ENCODE measurements at regions not wholly inside any gene's neighbourhood (a gene's known extent, or its start where the extent isn't known, plus 50 kb on each side); places are given as distances from the start of the nearest gene placed in this dataset.

DNA sequence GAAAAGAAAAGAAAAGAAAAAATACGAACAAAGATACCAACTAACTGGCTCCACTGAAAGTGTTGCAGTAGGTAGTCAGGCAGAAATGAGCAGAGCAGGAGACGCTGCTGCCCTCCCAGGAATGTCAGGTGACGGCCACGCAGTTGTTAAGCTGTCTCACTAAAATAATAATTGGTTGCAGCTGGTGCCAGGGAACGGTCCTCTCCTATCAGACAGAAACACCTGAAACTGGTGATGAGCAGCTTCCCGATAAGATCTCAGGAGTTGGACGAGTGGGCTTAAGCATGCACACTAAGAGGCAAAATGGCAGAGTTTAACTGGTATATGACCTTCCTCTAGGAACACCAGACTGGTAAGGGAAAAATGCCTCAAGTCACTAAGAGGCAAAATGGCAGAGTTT lies 611.1 kb downstream of the ZEB2 start:
- H3K9me3 Mint-ChIP-seq, result no peaks in the 10 kb centered on the region
- H3K36me3 Mint-ChIP-seq (ENCODE audit: insufficient read depth), result no peaks in the 10 kb centered on the region
- DNase-seq (ENCODE audit: low spot score in 2 of 2) (no peak), ATAC-seq (replicated peaks; ENCODE audit: extremely low read depth, poor library complexity, severe bottlenecking) (no peak)
- no peaks in the 10 kb centered on the region for H3K27me3 Mint-ChIP-seq
- no peak overlapping the region for H3K27ac Mint-ChIP-seq (ENCODE audit: low read depth)
- no peak overlapping the region for H3K4me3 Mint-ChIP-seq
- H3K4me1 Mint-ChIP-seq, result no peaks in the 10 kb centered on the region

DNA sequence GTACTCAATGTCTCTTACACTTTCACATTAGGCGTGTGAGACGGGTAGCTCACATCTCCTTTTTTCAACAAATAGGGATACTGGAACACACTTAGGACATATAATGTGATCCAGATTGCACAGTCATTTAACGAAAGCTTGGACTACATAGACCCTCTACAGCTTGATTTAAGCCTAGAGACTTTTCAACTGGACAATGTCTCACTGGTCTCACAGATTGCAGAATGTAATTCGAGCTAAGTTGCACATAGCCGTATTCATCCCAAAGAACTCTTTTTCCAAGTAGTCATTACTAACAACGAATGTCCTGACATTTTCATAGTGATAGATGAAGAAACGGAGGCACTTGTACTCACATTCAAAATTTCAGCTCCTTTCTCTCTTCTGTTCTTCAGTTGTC lies 612.1 kb downstream of the ZEB2 start:
- DNase-seq (ENCODE audit: low spot score in 2 of 2) (no peak), ATAC-seq (replicated peaks; ENCODE audit: extremely low read depth, poor library complexity, severe bottlenecking) (no peak)
- no peak overlapping the region for H3K27ac Mint-ChIP-seq (ENCODE audit: low read depth)
- no peaks in the 10 kb centered on the region for H3K4me1 Mint-ChIP-seq
- no peaks in the 10 kb centered on the region for H3K27me3 Mint-ChIP-seq
- H3K9me3 Mint-ChIP-seq, result no peaks in the 10 kb centered on the region
- no peaks in the 10 kb centered on the region for H3K36me3 Mint-ChIP-seq (ENCODE audit: insufficient read depth)
- no peak overlapping the region for H3K4me3 Mint-ChIP-seq

DNA sequence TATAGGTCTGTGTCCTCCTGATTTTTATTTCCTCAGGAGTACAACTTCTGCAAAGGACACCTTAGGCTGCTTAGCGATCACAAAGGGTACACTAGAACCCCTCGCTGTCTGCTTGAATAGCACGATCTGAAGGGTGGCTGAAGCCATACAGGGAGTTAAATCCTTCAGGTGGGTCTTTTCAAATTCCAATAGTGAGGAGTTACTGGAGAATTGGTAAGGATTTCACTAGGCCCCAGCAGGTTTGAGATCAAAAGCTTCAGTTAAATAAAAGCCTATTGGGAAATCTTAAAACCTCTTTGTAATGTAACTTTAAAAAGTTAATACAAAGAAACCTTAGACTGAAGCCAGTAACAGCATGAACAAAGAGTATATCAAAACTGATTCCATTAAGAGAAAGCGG lies 613.1 kb downstream of the ZEB2 start:
- H3K9me3 Mint-ChIP-seq, result no peaks in the 10 kb centered on the region
- no peaks in the 10 kb centered on the region for H3K27me3 Mint-ChIP-seq
- ATAC-seq (replicated peaks; ENCODE audit: extremely low read depth, poor library complexity, severe bottlenecking) (no peak), DNase-seq (ENCODE audit: low spot score in 2 of 2) (no peak)
- no peaks in the 10 kb centered on the region for H3K36me3 Mint-ChIP-seq (ENCODE audit: insufficient read depth)
- no peak overlapping the region for H3K4me3 Mint-ChIP-seq
- no peaks in the 10 kb centered on the region for H3K4me1 Mint-ChIP-seq
- no peak overlapping the region for H3K27ac Mint-ChIP-seq (ENCODE audit: low read depth)

DNA sequence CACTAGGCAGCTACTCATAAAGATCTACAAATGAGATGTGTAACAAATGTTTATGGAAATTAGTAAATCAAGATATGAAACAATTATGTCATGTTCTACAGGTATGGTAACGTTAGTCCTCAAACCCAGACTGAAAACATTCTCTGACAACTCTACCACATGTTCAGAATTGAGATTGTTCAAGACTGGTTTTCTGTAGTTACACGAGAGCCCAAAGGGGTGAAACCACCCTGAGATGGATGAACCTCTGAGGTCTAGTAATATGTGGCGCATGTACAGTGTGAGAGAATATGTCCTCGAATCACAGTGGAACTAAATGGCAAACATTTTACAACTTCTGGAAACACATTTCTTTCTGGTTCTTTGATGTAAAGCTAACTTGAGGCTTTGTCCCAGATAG lies 614.3 kb downstream of the ZEB2 start:
- H3K4me3 Mint-ChIP-seq, result no peak overlapping the region
- H3K27ac Mint-ChIP-seq (ENCODE audit: low read depth), result no peak overlapping the region
- no peaks in the 10 kb centered on the region for H3K27me3 Mint-ChIP-seq
- H3K4me1 Mint-ChIP-seq, result no peaks in the 10 kb centered on the region
- no peaks in the 10 kb centered on the region for H3K9me3 Mint-ChIP-seq
- ATAC-seq (replicated peaks; ENCODE audit: extremely low read depth, poor library complexity, severe bottlenecking), result no peak
- no peaks in the 10 kb centered on the region for H3K36me3 Mint-ChIP-seq (ENCODE audit: insufficient read depth)
- no peak for DNase-seq (ENCODE audit: low spot score in 2 of 2)

DNA sequence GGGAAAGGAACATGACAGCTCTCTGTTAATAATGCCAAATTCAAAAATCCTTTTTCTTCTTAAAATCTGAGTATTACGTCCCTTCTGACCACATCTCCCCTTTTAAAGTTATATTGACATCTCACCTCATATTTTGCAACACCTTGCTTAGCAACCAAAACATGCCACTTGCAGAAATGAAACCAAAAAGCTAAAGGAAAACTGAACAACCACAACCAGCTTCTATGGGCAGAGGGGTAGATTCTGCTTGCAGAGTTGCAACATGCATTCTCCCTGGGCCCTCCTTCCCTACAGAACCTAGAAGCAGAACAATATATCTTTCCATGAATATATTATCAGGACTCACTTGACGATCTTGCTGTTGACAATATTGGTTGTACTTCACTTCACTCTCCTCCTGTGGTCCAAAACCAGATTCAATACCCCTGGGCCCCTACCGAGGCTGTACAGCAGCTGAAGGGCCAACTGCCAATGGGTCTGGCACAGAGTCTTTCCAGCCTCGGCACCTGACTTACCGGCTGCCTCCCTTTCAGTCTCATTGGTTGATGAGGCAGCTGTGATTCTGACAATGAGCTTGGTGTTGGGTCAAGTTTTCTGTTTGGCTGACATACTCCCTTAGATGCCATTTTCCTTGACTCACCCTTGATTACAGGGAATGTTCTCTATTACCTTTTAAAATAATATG lies 616.6 kb downstream of the ZEB2 start:
- no peak for DNase-seq (ENCODE audit: low spot score in 2 of 2)
- Mint-ChIP-seq H3K36me3 (ENCODE audit: insufficient read depth) (no peaks in the 10 kb centered on the region), H3K27me3 (no peaks in the 10 kb centered on the region), H3K4me3 (no peak overlapping the region), H3K4me1 (no peaks in the 10 kb centered on the region), H3K27ac (ENCODE audit: low read depth) (no peak overlapping the region), H3K9me3 (no peaks in the 10 kb centered on the region)
- ATAC-seq (replicated peaks; ENCODE audit: extremely low read depth, poor library complexity, severe bottlenecking), result no peak

DNA sequence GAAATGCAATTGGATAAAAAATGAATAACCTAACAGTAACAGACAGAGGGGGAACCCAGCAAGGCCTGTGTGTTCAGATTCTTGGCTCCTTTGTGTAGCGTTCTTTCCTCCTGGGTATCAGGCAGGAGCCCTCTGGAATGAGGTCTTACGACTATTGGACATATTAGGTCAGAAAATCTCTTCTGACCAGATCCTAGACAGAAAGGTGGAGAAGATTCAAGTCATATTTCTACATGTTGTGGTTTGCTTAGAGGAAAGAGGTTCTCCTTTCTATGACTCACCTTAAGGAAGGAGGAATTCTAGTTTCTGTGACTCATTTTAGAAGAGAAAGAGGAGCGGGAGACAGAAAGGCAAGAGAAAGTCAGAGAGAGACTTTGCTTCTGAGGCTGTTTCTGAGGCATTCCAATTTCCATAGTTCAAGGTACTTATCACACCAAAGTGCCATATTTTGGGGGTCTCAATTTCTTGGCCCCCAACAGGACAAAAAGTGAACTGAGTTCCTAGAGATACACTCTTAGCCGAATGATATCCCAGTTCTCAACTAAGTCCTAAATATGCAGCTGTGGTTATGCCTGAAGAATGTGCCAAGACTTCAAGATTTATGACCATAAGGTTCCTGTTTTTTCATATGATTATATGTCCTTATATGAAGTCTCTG lies 618.6 kb downstream of the ZEB2 start:
- Mint-ChIP-seq H3K4me3 (no peak overlapping the region), H3K27ac (ENCODE audit: low read depth) (no peak overlapping the region), H3K9me3 (no peaks in the 10 kb centered on the region), H3K4me1 (no peaks in the 10 kb centered on the region), H3K27me3 (no peaks in the 10 kb centered on the region), H3K36me3 (ENCODE audit: insufficient read depth) (peaks cover 2% of the 10 kb centered on the region)
- DNase-seq (ENCODE audit: low spot score in 2 of 2), result no peak
- ATAC-seq (replicated peaks; ENCODE audit: extremely low read depth, poor library complexity, severe bottlenecking), result no peak

DNA sequence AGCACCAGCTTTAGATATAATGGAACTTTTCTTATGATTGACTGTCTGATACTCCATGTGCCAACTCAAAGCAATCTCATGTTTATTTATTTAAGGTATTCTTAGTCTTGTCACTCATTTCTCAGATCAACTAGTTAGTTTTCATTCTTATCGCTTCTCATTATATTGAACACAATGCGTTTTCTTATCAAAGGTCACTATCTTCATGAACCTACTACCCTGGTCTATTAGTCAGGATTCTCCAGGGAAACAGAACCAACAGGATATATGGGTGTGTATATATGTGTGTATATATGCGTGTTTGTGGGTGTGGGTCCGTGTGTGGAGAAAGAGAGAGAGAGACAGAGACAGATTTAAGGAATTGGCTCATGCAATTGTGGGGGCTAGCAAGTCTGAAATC lies 619.9 kb downstream of the ZEB2 start:
- peaks cover 2% of the 10 kb centered on the region for H3K36me3 Mint-ChIP-seq (ENCODE audit: insufficient read depth)
- peaks cover 4% of the 10 kb centered on the region for H3K27me3 Mint-ChIP-seq
- ATAC-seq (replicated peaks; ENCODE audit: extremely low read depth, poor library complexity, severe bottlenecking) (no peak), DNase-seq (ENCODE audit: low spot score in 2 of 2) (no peak)
- H3K4me1 Mint-ChIP-seq, result no peaks in the 10 kb centered on the region
- no peak overlapping the region for H3K4me3 Mint-ChIP-seq
- H3K27ac Mint-ChIP-seq (ENCODE audit: low read depth), result no peak overlapping the region
- no peaks in the 10 kb centered on the region for H3K9me3 Mint-ChIP-seq

DNA sequence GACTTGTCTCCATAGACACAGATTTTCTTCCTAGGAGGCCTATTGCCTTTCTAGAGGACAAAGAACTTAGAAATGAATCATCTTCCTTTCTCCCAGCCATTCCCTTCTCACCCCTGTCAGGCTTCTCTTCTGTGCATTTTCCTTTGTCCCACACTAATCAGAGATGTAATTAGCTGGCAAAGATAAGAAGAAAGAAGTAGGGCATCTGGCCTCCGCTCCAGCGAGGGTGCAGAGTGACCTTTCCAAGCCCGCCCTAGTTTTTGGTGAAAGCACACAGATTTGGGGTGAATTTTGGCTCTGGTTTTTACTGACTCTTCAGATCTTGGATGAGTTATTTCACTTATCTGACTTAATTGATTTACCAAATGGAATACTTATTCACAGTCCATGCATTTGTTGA lies 626.5 kb downstream of the ZEB2 start:
- no peak for ATAC-seq (replicated peaks; ENCODE audit: extremely low read depth, poor library complexity, severe bottlenecking)
- H3K36me3 Mint-ChIP-seq (ENCODE audit: insufficient read depth), result peaks cover 2% of the 10 kb centered on the region
- H3K4me3 Mint-ChIP-seq, result no peak overlapping the region
- H3K27ac Mint-ChIP-seq (ENCODE audit: low read depth), result no peak overlapping the region
- no peaks in the 10 kb centered on the region for H3K4me1 Mint-ChIP-seq
- no peak for DNase-seq (ENCODE audit: low spot score in 2 of 2)
- peaks cover 21% of the 10 kb centered on the region for H3K27me3 Mint-ChIP-seq
- no peaks in the 10 kb centered on the region for H3K9me3 Mint-ChIP-seq

DNA sequence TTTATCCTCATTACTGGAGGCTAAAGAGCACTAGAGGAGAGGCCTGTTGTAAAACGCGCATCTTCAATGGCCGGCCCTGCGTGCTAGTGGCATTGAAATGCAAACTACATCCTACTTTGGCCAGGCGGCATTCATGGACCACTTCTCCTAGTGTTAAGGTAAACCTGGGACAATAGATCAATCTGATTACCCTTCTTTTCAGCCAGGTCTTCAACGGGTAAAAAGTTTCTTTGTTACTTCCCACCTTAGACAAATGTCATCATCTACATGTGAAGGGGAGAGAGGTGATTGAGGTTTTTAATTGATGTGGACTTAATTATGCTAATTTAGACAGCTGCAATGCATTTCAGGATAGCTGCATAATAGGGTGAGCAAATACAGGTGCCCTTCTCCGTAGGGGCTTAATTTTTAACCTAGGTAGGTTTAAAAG lies 628.0 kb downstream of the ZEB2 start:
- no peak for DNase-seq (ENCODE audit: low spot score in 2 of 2)
- Mint-ChIP-seq H3K27ac (ENCODE audit: low read depth) (no peak overlapping the region), H3K4me1 (no peaks in the 10 kb centered on the region), H3K27me3 (peaks cover 21% of the 10 kb centered on the region), H3K4me3 (no peak overlapping the region), H3K9me3 (no peaks in the 10 kb centered on the region), H3K36me3 (ENCODE audit: insufficient read depth) (no peaks in the 10 kb centered on the region)
- ATAC-seq (replicated peaks; ENCODE audit: extremely low read depth, poor library complexity, severe bottlenecking), result no peak

DNA sequence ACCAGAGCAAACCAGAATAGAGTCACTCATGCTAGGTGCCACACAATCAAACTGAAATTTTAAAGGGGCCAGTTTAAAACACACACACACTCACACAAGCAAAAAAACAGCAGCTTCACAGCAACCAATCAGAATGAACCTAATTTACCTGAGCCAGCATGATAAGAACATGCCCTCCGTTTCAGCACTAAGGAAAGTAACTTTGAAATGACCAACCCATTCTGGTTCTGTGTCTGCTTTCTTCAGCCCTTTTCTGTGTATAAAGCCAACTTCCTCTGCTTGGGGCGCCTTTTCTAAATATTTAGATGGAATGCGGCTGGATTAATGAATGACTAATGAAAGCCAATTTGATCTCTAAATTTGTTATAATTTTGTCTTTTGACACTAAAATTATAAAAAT lies 629.1 kb downstream of the ZEB2 start:
- no peaks in the 10 kb centered on the region for H3K9me3 Mint-ChIP-seq
- no peak overlapping the region for H3K4me3 Mint-ChIP-seq
- DNase-seq (ENCODE audit: low spot score in 2 of 2) (no peak), ATAC-seq (replicated peaks; ENCODE audit: extremely low read depth, poor library complexity, severe bottlenecking) (no peak)
- peaks cover 21% of the 10 kb centered on the region for H3K27me3 Mint-ChIP-seq
- H3K36me3 Mint-ChIP-seq (ENCODE audit: insufficient read depth), result no peaks in the 10 kb centered on the region
- H3K4me1 Mint-ChIP-seq, result no peaks in the 10 kb centered on the region
- no peak overlapping the region for H3K27ac Mint-ChIP-seq (ENCODE audit: low read depth)

DNA sequence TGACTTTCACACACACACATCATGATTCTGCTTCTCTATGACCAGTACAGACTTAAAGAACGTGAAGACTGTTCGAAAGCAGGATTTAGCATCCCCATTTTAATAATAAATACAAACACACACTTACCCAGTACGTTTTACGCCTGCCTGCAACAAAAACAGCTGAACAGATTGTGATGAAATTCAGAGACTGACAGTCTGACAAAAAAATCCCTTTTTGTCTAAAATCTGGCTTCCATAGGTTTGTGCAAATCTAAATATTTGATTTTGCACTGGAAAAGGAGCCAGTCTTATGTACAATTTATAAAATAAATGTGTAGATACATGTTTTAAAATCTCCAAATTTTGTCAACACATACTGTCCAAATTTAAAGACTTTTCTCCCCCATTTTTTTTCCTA lies 630.7 kb downstream of the ZEB2 start:
- no peaks in the 10 kb centered on the region for H3K4me1 Mint-ChIP-seq
- H3K27ac Mint-ChIP-seq (ENCODE audit: low read depth), result no peak overlapping the region
- H3K27me3 Mint-ChIP-seq, result peaks cover 10% of the 10 kb centered on the region
- ATAC-seq (replicated peaks; ENCODE audit: extremely low read depth, poor library complexity, severe bottlenecking) (no peak), DNase-seq (ENCODE audit: low spot score in 2 of 2) (no peak)
- H3K4me3 Mint-ChIP-seq, result no peak overlapping the region
- no peaks in the 10 kb centered on the region for H3K9me3 Mint-ChIP-seq
- H3K36me3 Mint-ChIP-seq (ENCODE audit: insufficient read depth), result no peaks in the 10 kb centered on the region

DNA sequence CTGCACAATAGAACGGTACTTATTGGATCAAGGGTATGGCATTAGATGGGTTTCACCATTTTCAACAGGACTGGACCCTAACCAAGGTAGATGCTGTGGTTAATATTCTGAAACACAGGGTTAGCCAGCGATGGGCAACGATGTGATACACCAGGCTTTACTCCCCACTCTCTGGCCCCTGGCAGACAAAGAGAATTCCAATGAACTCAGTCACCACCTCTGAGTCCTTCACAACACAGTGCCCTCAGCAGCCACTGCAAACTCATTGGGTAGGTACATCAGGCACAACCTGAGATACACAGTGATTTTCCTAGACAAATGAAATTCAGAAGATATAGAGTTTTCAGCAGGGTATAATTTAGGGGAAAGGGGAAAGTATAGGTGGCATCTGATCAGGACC lies 634.5 kb downstream of the ZEB2 start:
- H3K9me3 Mint-ChIP-seq, result no peaks in the 10 kb centered on the region
- ATAC-seq (replicated peaks; ENCODE audit: extremely low read depth, poor library complexity, severe bottlenecking) (no peak), DNase-seq (ENCODE audit: low spot score in 2 of 2) (no peak)
- no peaks in the 10 kb centered on the region for H3K36me3 Mint-ChIP-seq (ENCODE audit: insufficient read depth)
- no peaks in the 10 kb centered on the region for H3K4me1 Mint-ChIP-seq
- no peak overlapping the region for H3K4me3 Mint-ChIP-seq
- H3K27me3 Mint-ChIP-seq, result no peaks in the 10 kb centered on the region
- H3K27ac Mint-ChIP-seq (ENCODE audit: low read depth), result no peak overlapping the region

DNA sequence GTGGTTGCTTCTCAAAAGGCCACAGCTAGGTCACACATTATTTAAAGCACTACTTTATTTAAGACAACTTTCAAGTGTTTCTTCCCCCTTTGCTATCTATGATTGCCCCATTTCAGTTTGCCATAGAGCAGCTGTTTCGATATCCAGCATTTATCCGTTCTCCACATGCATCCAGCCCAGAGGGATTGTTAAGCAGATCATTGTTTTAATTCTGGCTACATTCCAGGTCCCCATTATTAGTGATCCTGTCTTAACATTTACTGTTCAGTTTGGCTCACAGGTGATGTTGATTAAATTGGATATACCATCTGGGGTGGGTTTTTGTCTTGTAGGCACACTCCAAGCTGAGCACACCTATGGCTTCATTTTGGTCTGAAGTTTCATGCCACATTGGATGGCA lies 638.7 kb downstream of the ZEB2 start:
- H3K9me3 Mint-ChIP-seq, result no peaks in the 10 kb centered on the region
- no peaks in the 10 kb centered on the region for H3K4me1 Mint-ChIP-seq
- DNase-seq (ENCODE audit: low spot score in 2 of 2) (no peak), ATAC-seq (replicated peaks; ENCODE audit: extremely low read depth, poor library complexity, severe bottlenecking) (no peak)
- H3K4me3 Mint-ChIP-seq, result no peak overlapping the region
- H3K36me3 Mint-ChIP-seq (ENCODE audit: insufficient read depth), result no peaks in the 10 kb centered on the region
- no peak overlapping the region for H3K27ac Mint-ChIP-seq (ENCODE audit: low read depth)
- H3K27me3 Mint-ChIP-seq, result no peaks in the 10 kb centered on the region
